ENCODE measurements at regions not wholly inside any gene's neighbourhood (a gene's known extent, or its start where the extent isn't known, plus 50 kb on each side); places are given as distances from the start of the nearest gene placed in this dataset.
A peak's percentile ranks its signal among the peaks of the same experiment; 100 is the strongest.
"Not testable (repeated sequence)": the region's sequence is repeated elsewhere in the genome, so short reads cannot be mapped to it uniquely, and the experiment has no call there.

- not testable (repeated sequence) for DNase-seq
Observed at GRCh38 chr3:64435023-64435422, 209.8 kb upstream of the PRICKLE2 start.

- no peak for DNase-seq
Observed at GRCh38 chr3:64432870-64433269, 207.6 kb upstream of the PRICKLE2 start.

DNA sequence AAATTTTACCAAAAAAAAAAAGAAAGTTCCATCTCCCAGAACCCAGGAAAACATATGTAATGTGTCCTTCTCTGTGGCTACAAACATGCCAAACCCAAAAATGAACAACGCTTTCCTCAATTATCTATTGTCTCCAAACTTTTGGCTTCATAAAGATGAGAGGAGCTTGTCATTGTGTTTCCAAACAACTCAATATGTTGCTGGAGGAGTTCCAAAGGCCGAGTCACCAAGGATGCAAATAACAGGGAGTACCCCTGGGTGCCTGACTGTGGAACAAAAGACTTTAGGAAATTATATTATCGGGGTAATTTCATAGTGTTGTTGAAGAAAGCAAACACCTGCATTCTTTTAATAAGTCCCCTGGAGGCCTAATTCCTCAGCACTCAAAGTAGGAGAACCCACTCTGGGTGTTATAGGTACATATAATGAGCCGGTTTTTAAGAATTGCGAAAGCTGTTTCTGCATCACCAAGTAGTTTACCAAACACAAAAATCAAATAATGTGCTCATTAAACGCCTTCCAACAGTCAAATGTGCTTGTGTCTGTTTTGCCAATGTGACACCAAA lies 206.3 kb upstream of the PRICKLE2 start:
- no peak for DNase-seq

GRCh38 chr3:64427671-64428070 lies 202.4 kb upstream of the PRICKLE2 start:
- no peak for DNase-seq

- DNase-seq, result no peak
Observed at GRCh38 chr3:64426551-64426950, 201.3 kb upstream of the PRICKLE2 start.

DNA sequence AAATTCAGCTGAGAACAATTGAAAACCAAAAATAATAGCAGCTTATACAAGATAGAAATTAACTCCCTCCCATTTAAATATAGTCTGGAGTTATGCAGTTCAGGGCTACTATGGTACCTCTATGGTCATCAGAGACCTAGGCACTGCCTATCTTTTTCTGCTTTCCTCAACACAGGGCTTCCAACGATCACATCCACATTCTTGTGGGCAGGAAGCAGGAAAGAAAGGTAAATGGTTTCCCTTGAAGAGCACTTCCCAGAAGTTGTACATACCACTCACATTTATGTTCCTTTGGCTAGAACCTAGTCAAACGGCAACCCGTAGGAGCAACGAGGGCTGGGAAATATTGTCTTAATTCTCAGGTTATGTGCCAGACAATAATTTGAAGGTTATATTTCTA lies 197.7 kb upstream of the PRICKLE2 start:
- no peak for DNase-seq

DNA sequence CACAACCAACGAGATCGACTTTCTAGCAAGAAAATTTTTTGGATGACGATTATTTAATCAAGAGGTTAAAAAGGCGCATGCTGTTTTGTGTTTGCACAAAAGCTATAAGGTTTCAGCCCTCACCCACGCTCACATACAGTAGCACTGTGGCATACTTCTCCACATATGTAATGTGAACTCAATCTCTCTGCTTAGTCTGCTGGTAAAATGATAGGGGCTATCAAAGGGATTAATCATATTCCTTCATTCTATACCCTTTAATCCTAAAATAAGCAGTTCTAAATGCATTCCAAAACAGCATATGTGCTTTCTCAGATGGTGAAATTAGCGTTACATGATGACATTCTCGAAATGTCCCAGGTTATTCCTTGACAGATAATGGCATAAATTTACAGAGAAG lies 196.9 kb upstream of the PRICKLE2 start:
- no peak for DNase-seq

- no peak for DNase-seq
Observed at GRCh38 chr3:64417816-64418215, 192.6 kb upstream of the PRICKLE2 start.

- no peak for DNase-seq
Observed at GRCh38 chr3:64414043-64414442, 188.8 kb upstream of the PRICKLE2 start.

DNA sequence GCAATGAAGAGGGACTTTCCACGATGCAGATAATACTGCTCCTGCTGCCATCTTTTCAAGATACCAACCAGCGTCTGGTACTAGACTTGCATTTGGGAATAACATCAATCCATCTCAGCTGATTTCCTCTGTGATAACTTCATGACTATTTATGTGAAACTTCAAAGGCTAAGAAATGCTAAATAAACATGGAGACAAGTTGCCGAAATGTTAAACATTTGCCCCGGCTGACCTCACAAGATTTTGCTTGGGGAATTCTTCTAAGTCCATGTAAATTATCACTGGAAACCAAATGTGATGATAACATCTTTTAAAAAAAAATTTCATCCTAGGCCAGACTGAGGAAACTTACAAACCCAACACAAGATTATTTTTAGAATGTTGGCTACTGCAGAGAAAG lies 185.8 kb upstream of the PRICKLE2 start:
- no peak for DNase-seq

DNA sequence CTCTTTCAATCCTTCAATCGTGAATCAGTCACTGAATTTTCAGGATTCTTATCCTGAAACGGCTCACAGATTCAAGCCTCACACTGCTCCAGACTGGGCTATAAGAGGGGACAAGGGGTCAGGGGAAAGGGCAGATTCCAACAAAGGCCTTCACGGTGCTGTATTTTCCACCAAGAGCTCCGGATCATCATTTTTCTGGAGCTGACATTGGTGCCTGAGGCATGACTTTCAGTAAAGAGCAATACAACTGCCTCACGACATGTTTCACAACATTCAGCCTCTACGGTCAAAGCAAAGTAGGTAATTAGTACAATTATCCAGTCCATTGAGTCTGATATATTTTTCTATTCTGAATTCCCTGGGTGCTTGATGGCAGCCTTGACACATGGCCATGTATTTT lies 185.0 kb upstream of the PRICKLE2 start:
- no peak for DNase-seq

DNA sequence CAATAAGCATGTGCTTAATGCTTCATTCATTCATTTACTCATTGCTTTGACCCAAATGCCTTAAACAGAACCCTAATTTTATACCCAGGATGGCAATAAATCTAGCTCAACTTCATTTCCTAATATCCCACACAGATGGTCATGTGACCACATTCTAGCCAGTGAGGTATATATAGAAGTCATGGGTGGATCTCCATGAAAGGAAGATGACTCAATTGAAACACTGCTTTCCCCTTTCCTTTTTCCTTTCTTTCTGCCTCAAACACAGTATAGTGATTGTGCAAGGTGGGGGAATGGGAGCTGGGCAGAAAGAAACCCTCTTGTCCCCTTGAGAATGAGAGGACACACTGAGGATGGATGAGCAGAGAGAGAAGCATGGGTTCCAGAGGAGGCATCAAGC lies 183.5 kb upstream of the PRICKLE2 start:
- DNase-seq, result no peak

GRCh38 chr3:64406271-64406670 lies 181.0 kb upstream of the PRICKLE2 start:
- DNase-seq, result no peak

GRCh38 chr3:64405211-64405835 lies 180.1 kb upstream of the PRICKLE2 start:
- no peak for DNase-seq

DNA sequence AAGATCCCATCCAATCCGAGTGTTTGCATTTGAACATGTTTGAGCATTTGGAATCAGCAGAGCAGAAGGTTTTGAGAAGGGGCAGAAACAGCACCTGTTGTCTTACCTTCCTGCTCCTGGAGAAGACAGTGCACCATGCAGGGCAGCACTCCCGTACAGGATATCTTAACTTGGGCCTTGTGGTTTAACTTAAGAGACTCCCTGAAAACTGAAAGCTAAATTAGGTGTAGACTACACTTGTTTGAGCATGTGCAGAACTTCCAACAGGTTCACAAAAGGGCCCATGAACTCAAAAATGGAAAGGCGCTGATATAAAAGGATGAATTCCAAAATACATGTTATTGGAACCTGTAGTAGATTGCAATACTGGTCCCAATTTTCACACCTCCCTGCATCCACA lies 175.4 kb upstream of the PRICKLE2 start:
- DNase-seq, result no peak

DNA sequence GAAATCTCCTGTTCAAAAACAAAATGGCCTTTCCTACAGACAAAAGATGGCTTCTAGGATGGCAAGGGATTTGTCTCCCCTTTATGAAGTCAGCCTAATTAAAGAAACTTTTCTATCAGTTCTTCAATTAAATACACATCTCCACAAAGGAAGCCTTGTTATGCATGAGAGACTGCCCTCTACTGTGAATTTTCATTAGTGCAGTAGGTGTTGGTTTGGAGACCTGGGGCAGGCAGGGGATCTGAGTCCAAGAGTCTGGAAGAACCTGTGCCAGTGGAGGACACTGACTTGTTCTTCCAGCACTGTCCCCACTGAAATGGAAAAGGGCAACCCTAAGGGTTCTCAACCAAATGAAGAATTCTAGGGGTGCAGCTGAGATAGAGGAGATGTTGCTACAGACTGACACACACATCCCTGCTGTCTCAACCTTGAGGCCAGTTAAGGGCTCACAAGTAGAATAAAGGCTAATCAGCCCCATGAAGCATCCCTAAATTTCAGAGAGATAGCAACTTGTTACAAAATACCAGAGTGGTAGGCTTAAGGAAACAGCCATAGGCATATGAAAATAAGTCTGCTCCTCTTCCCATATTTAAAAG lies 174.0 kb upstream of the PRICKLE2 start:
- DNase-seq, result peak; percentile 2

DNA sequence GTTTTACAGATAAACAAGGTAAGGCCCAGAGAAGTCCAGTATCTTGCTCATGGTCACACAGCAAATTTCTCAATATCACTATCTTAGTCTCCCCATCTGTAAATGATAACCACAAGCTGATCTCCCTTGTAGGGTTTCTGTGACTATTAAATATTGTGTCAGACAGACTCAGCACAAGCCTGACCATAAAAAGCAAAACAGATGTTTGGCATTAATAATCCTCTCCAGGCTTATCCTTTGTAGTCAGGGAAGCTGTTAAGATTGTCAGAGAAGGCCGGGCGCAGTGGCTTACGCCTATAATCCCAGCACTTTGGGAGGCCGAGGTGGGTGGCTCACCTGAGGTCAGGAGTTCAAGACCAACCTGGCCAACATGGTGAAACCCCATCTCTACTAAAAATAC lies 173.2 kb upstream of the PRICKLE2 start:
- DNase-seq, result no peak

DNA sequence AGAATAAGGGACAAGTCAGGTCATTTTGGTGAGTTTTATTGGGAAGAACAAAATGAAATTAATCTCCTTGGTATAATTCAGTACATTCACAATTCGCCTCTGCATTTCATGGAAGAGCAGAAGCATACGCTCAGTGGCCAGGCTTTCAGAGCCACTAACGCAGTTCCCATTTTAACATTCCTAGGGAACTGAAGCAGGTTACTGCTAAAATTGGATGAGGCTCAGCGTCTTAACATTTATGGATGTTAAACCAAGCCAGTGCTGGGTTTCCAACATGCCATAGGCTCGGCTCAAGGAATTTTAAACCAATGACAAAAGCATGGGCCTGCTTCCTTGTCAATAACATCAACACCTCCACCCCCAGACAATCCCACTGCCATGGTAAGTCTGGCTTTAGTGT lies 172.7 kb upstream of the PRICKLE2 start:
- no peak for DNase-seq

GRCh38 chr3:64397573-64397972 lies 172.3 kb upstream of the PRICKLE2 start:
- no peak for DNase-seq

GRCh38 chr3:64395490-64395889 lies 170.2 kb upstream of the PRICKLE2 start:
- no peak for DNase-seq

GRCh38 chr3:64393193-64393592 lies 167.9 kb upstream of the PRICKLE2 start:
- no peak for DNase-seq

DNA sequence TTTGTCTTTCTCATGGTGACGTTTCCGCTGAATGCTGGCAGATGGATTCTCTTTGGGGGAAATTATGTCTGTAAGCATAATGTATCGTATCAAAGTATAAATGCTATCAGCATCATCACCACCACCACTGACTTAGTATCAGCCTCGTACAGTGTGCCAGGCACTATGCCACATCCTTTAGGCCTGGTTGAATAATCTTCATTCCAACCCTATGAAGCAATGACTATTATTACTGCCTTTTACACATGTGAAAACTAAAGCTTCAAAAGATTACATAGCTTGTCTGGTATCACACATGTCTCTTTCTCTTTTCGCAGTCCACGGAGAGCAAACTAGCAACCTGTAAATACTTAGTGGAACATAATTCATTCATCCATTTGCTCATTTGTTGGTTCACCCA lies 166.7 kb upstream of the PRICKLE2 start:
- no peak for DNase-seq

- no peak for DNase-seq
Observed at GRCh38 chr3:64390893-64391292, 165.6 kb upstream of the PRICKLE2 start.

DNA sequence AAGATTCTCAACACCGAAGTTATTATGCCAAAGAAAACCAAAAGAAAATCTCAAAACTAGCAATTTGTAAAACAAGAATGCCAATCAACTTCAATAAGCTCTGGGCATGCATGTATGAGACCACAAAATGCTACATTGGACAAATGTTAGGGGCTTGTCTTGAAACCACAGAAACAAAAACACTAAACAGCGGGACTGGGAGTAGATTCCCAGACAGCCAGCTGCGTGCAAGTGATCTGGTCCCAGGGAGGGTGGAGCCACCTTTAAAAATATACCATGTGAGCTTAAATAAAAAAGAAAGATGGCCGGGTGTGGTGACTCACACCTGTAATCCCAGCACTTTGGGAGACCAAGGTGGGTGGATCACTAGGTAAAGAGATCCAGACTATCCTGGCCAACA lies 163.6 kb upstream of the PRICKLE2 start:
- DNase-seq, result no peak

DNA sequence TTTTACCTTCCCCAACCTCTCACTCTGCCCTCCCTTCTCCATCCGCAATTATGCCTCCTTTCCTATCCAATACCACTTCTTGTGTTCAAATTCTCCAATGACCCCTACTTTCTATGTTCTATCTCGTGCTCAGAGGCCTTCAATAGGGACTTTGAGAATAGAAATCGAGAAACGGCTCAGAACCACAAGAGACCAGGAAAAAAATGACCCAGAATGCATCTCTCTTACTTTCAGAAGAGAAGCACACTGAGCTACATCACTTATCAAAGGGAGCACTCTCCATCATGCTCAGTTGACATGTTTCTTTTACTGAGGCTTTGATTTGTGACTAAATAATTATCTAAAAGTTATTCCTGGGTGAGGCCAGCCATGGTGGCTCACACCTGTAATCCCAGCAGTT lies 162.4 kb upstream of the PRICKLE2 start:
- DNase-seq, result no peak

Data from stimulated activated CD4-positive, alpha-beta T cell treated with anti-CD3 and anti-CD28 coated beads, Interleukin-1b, Interleukin-23, amount 100 ng/mL, for 48 hours (primary cell).